OCI-LY7 (cell line): ENCODE measurements at regions not wholly inside any gene's neighbourhood (a gene's known extent, or its start where the extent isn't known, plus 50 kb on each side); places are given as distances from the start of the nearest gene placed in this dataset.

ENCODE experiments used
- BruUV-seq: library from RNA; stranded (reverse); fragments of 400-500 nt; replicated peaks from 2 replicates; lab custom pipeline; 2021; lab: Mats Ljungman, UMichigan
- CTCF ChIA-PET: fragments of 300-600 bp; sonication (Branson Sonifier 250); formaldehyde crosslinking; loops from one replicate; lab custom pipeline; 2022; ENCODE audit warnings: antibody characterized with exemption; ENCODE audit not compliant: unreplicated experiment; lab: Charles Lee
- POLR2A ChIA-PET: fragments of 300-600 bp; sonication (Branson Sonifier 250); formaldehyde crosslinking; loops from one replicate; lab custom pipeline; 2022; ENCODE audit warnings: antibody characterized with exemption; lab: Charles Lee
- DNase-seq: peaks from one replicate; pipeline ENCODE4 v3.0.0-alpha.2; 2015; ENCODE audit warnings: low spot score
- H2AFZ ChIP-seq: fragments of 200-600 bp; sonication (generic), shearing (Covaris generic); 2 replicates; pipeline ENCODE4 v1.6.1; 2014; ENCODE audit warnings: mild to moderate bottlenecking, antibody characterized with exemption, low read length, moderate library complexity
- H3K27ac ChIP-seq: fragments of 200-600 bp; sonication (generic); 2 replicates; pipeline ENCODE4 v1.5.1; 2014; ENCODE audit warnings: mixed run types, low read depth, mild to moderate bottlenecking, moderate library complexity, low read length, inconsistent platforms; ENCODE audit not compliant: poor library complexity, severe bottlenecking
- H3K36me3 ChIP-seq: fragments of 200-600 bp; sonication (generic); 2 replicates; pipeline ENCODE4 v1.6.1; 2014; ENCODE audit warnings: mild to moderate bottlenecking, antibody characterized with exemption, low read length, moderate library complexity, mixed read lengths; ENCODE audit not compliant: insufficient read depth
- H3K4me1 ChIP-seq: fragments of 200-600 bp; sonication (generic); 2 replicates; pipeline ENCODE4 v1.5.1; 2014; ENCODE audit warnings: mild to moderate bottlenecking, low read length; ENCODE audit not compliant: insufficient read depth, poor library complexity, severe bottlenecking
- H3K4me2 ChIP-seq: fragments of 200-600 bp; sonication (generic); 2 replicates; pipeline ENCODE4 v1.6.1; 2014; ENCODE audit warnings: mild to moderate bottlenecking, low read length
- H3K4me3 ChIP-seq: fragments of 200-600 bp; sonication (generic); 2 replicates; pipeline ENCODE4 v1.5.1; 2014; ENCODE audit warnings: mild to moderate bottlenecking, low read depth, low read length; ENCODE audit not compliant: poor library complexity, severe bottlenecking
- H3K79me2 ChIP-seq: fragments of 200-600 bp; sonication (generic); 2 replicates; pipeline ENCODE4 v1.6.1; 2016; ENCODE audit warnings: low read depth, mild to moderate bottlenecking, low read length, moderate library complexity, mixed read lengths; ENCODE audit not compliant: insufficient read depth
- H3K9me2 ChIP-seq: fragments of 200-600 bp; sonication (generic); 2 replicates; pipeline ENCODE4 v1.6.1; 2016; ENCODE audit warnings: mild to moderate bottlenecking, low read length, mixed read lengths; ENCODE audit not compliant: insufficient read depth
- H3K9me3 ChIP-seq: fragments of 200-600 bp; sonication (generic); 2 replicates; pipeline ENCODE4 v1.6.1; 2014; ENCODE audit warnings: mild to moderate bottlenecking, mixed run types, low read length, mixed read lengths
- H4K20me1 ChIP-seq: fragments of 200-600 bp; sonication (generic); 2 replicates; pipeline ENCODE4 v1.6.1; 2014; ENCODE audit warnings: mild to moderate bottlenecking, antibody characterized with exemption, low read length, moderate library complexity, mixed read lengths; ENCODE audit not compliant: insufficient read depth
- EZH2phosphoT487 ChIP-seq: fragments of 200-600 bp; sonication (generic); IDR thresholded peaks from 2 replicates; pipeline ENCODE4 v1.6.1; 2018; ENCODE audit warnings: low read depth, borderline replicate concordance, mild to moderate bottlenecking, mixed run types, antibody characterized with exemption, low read length, moderate library complexity, mixed read lengths
- intact Hi-C: fragments of 100-400 bp; cut with micrococcal nuclease; formaldehyde crosslinking; loops from one replicate; pipeline ENCODE4 v1.10.0; 2022; ENCODE audit not compliant: unreplicated experiment
- TF ChIP-seq, protein P1 (sequence below): fragments of 200-600 bp; sonication (generic); conservative IDR thresholded peaks from 2 replicates; pipeline ENCODE4 v1.5.1; 2014; ENCODE audit warnings: mild to moderate bottlenecking, antibody characterized with exemption, low read length, moderate library complexity, mixed read lengths

DNA sequence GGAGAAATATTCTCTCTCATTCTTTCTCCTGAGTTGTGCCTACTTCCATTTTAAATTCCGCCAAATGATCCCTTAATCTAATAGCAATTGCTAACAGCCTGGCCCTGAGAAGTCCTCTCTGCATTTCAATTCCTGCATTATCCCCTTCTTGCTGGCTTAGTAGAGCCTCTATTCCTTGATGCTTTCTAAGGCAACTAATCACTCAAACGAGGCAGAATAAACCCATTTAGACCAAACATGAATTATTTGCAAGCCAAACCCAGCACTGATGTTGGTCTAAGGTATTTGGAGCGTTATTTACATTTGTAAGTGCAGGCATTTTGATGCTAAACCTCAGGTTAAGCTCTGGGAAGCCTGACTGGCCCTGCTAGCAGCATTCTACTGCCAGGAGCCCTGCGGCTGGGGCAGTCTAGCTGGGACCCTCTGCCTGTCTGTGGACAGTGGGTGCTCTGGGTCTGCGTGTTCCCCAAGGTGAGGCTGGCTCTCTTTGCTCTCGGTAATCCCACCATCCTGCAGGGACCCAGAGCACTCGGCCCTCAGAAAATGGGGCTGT lies 173.1 kb upstream of the HS6ST1 start:
- BruUV-seq, result no TSS peak
- Histone ChIP-seq H3K4me3 (no peak overlapping the region), H3K4me1 (no peaks in the 10 kb centered on the region), H4K20me1 (no peaks in the 10 kb centered on the region), H2AFZ (no peak overlapping the region), H3K9me3 (no peaks in the 10 kb centered on the region), H3K36me3 (no peaks in the 10 kb centered on the region), H3K79me2 (no peaks in the 10 kb centered on the region), H3K9me2 (no peaks in the 10 kb centered on the region), H3K4me2 (no peak overlapping the region), H3K27ac (no peak overlapping the region)
- intact Hi-C loops, result no loop called here
- DNase-seq, result no peak
- TF ChIP-seq EZH2phosphoT487, result no peak
- TF ChIP-seq, protein P1, sequence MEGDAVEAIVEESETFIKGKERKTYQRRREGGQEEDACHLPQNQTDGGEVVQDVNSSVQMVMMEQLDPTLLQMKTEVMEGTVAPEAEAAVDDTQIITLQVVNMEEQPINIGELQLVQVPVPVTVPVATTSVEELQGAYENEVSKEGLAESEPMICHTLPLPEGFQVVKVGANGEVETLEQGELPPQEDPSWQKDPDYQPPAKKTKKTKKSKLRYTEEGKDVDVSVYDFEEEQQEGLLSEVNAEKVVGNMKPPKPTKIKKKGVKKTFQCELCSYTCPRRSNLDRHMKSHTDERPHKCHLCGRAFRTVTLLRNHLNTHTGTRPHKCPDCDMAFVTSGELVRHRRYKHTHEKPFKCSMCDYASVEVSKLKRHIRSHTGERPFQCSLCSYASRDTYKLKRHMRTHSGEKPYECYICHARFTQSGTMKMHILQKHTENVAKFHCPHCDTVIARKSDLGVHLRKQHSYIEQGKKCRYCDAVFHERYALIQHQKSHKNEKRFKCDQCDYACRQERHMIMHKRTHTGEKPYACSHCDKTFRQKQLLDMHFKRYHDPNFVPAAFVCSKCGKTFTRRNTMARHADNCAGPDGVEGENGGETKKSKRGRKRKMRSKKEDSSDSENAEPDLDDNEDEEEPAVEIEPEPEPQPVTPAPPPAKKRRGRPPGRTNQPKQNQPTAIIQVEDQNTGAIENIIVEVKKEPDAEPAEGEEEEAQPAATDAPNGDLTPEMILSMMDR, result no peak
- ChIA-PET POLR2A (no interaction called here), CTCF (no interaction called here)

DNA sequence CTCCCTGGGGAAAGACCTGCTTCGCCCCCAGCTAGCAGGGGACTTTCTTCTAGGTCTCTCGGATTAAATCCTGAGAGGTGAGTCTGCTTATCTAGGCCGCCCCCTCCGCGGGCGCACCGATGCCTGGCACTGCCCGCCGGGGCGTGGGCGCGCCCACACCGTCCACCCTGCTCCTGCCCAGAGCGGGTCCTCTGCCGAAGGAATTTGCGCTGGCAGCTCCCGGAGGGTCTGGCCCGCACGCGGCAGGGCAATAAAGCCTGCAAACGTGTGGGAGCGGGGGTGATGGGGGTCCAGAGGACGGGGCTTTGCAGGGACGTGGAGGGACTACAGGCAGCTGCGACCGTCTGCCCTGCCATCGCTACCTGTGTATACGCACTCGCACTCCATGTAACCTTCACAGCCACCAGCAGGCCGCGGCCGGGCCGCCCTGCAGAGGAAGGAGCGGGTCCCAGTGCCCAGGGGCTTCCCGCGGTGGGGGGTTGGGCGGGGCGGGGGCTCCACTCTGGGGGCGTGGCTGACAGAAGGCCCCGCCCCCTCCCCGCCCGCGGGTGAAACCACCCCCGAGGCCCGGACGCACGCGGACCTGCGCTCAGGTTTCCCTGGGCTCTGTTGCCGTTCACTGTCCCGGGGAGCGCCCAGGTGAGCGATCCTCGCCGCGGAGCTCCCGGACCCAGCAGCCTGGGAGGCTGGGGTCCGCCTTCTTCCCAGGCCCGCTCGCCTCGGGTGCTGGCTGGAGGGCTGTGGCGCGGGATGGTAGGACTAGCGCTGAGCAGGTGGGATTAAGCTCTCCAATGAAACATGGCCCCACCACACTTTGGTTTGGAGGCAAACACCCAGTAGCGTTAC lies 174.5 kb upstream of the HS6ST1 start:
- Histone ChIP-seq H3K4me3 (no peak overlapping the region), H3K27ac (no peak overlapping the region), H3K4me1 (no peaks in the 10 kb centered on the region), H3K4me2 (no peak overlapping the region), H3K9me3 (no peaks in the 10 kb centered on the region), H3K36me3 (no peaks in the 10 kb centered on the region), H4K20me1 (no peaks in the 10 kb centered on the region), H2AFZ (no peak overlapping the region), H3K79me2 (no peaks in the 10 kb centered on the region), H3K9me2 (no peaks in the 10 kb centered on the region)
- no peak for DNase-seq
- ChIA-PET POLR2A (no interaction called here), CTCF (no interaction called here)
- no TSS peak for BruUV-seq
- intact Hi-C loops, result no loop called here
- TF ChIP-seq, protein P1, result no peak
- no peak for TF ChIP-seq EZH2phosphoT487

DNA sequence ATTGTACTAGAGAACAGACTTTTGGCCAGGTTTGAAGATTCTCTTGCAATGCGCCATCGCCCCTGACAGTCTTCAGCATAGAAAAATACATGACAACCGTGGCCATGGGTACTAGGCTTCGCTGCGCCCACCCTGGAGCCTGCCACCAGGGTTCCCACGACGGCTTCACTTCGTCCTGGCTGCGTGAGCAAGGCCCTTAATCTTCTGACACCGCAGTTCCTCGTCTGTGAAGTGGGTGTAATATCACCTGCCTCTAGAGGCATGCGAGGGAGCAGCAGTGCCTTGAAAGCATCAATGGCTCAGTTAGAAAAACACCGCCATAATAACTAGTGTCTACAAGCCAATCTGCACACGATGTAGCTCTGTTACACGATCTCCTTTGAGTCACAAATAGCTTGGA lies 175.2 kb upstream of the HS6ST1 start:
- no peak for DNase-seq
- H3K27ac ChIP-seq, result no peak overlapping the region
- no peak for TF ChIP-seq EZH2phosphoT487
- TF ChIP-seq, protein P1, result no peak
- H3K9me2 ChIP-seq, result no peaks in the 10 kb centered on the region
- intact Hi-C loops, result no loop called here
- H3K9me3 ChIP-seq, result no peaks in the 10 kb centered on the region
- no peaks in the 10 kb centered on the region for H3K36me3 ChIP-seq
- ChIA-PET POLR2A (no interaction called here), CTCF (no interaction called here)
- no peak overlapping the region for H3K4me2 ChIP-seq
- H3K4me1 ChIP-seq, result no peaks in the 10 kb centered on the region
- H3K79me2 ChIP-seq, result no peaks in the 10 kb centered on the region
- H3K4me3 ChIP-seq, result no peak overlapping the region
- BruUV-seq, result no TSS peak
- no peaks in the 10 kb centered on the region for H4K20me1 ChIP-seq
- H2AFZ ChIP-seq, result no peak overlapping the region
